HepG2 (cell line): ENCODE measurements at regions not wholly inside any gene's neighbourhood (a gene's known extent, or its start where the extent isn't known, plus 50 kb on each side); places are given as distances from the start of the nearest gene placed in this dataset.

Source experiments
- ATF2 ChIP-seq: sonication (generic); formaldehyde crosslinking; IDR thresholded peaks from 2 replicates; pipeline ENCODE4 v1.4.0; 2020; ENCODE audit warnings: missing genetic modification reagents
- BORCS8-MEF2B ChIP-seq: sonication (generic); formaldehyde crosslinking; IDR thresholded peaks from 2 replicates; pipeline ENCODE4 v1.8.0; 2022; ENCODE audit warnings: mild to moderate bottlenecking, missing genetic modification reagents
- BRF2 ChIP-seq: sonication (generic); formaldehyde crosslinking; IDR thresholded peaks from 2 replicates; pipeline ENCODE4 v1.8.1; 2022; ENCODE audit warnings: mild to moderate bottlenecking, missing genetic modification reagents
- CREM ChIP-seq, 2 experiments: sonication (generic) in 1 of 2; formaldehyde crosslinking in 1 of 2; IDR thresholded peaks; 2 replicates each; pipeline versions ENCODE4 v1.4.0 to v1.6.1; 2016 to 2020; ENCODE audit warnings: antibody characterized with exemption in 1 of 2, mild to moderate bottlenecking in 1 of 2, missing genetic modification reagents in 1 of 2
- ELF1 ChIP-seq: sonication (generic); formaldehyde crosslinking; IDR thresholded peaks from 2 replicates; pipeline ENCODE4 v1.4.0; 2020; ENCODE audit warnings: missing genetic modification reagents
- FOXJ3 ChIP-seq: sonication (generic); formaldehyde crosslinking; IDR thresholded peaks from 2 replicates; pipeline ENCODE4 v1.4.0; 2020; ENCODE audit warnings: missing genetic modification reagents, mild to moderate bottlenecking, borderline replicate concordance
- FOXK2 ChIP-seq: fragments of 450-650 bp; IDR thresholded peaks from 2 replicates; pipeline ENCODE4 v1.6.1; 2016
- HDAC2 ChIP-seq: sonication (generic); formaldehyde crosslinking; IDR thresholded peaks from 2 replicates; pipeline ENCODE4 v1.4.0; 2020; ENCODE audit warnings: missing genetic modification reagents
- HOMEZ ChIP-seq: IDR thresholded peaks from 2 replicates; pipeline ENCODE4 v1.6.1; 2016; ENCODE audit warnings: low read depth
- JARID2 ChIP-seq: sonication (generic); formaldehyde crosslinking; IDR thresholded peaks from 2 replicates; pipeline ENCODE4 v1.8.1; 2023; ENCODE audit warnings: missing genetic modification reagents, inconsistent platforms; ENCODE audit not compliant: insufficient replicate concordance
- KDM4B ChIP-seq: sonication (generic); formaldehyde crosslinking; IDR thresholded peaks from 2 replicates; pipeline ENCODE4 v1.4.0; 2020; ENCODE audit warnings: missing genetic modification reagents
- KLF16 ChIP-seq, 2 experiments: sonication (generic) in 1 of 2; formaldehyde crosslinking in 1 of 2; IDR thresholded peaks; 2 replicates each; pipeline versions ENCODE4 v1.6.1 to v1.8.0; 2016 to 2023; ENCODE audit warnings: missing genetic modification reagents in 2 of 2, missing compliant biosample characterization in 1 of 2
- KLF9 ChIP-seq: IDR thresholded peaks from 2 replicates; pipeline ENCODE4 v1.6.1; 2016; ENCODE audit warnings: low read depth
- MYPOP ChIP-seq: sonication (generic); formaldehyde crosslinking; IDR thresholded peaks from 2 replicates; pipeline ENCODE4 v1.8.1; 2023; ENCODE audit warnings: mild to moderate bottlenecking, moderate library complexity, missing genetic modification reagents
- PRDM15 ChIP-seq: sonication (generic); formaldehyde crosslinking; IDR thresholded peaks from 2 replicates; pipeline ENCODE4 v1.4.0; 2020; ENCODE audit warnings: missing genetic modification reagents
- SAP130 ChIP-seq: IDR thresholded peaks from 2 replicates; pipeline ENCODE4 v1.6.1; 2016; ENCODE audit warnings: low read depth
- SMAD9 ChIP-seq: sonication (generic); formaldehyde crosslinking; IDR thresholded peaks from 2 replicates; pipeline ENCODE4 v1.5.1; 2020; ENCODE audit warnings: mild to moderate bottlenecking, missing genetic modification reagents
- SSRP1 ChIP-seq: IDR thresholded peaks from 2 replicates; pipeline ENCODE4 v1.6.1; 2016; ENCODE audit warnings: control low read depth
- STAG1 ChIP-seq: sonication (generic); formaldehyde crosslinking; IDR thresholded peaks from 2 replicates; pipeline ENCODE4 v1.4.0; 2020; ENCODE audit warnings: missing genetic modification reagents
- ZFP1 ChIP-seq: IDR thresholded peaks from 2 replicates; pipeline ENCODE4 v1.6.1; 2016
- ZNF335 ChIP-seq: sonication (generic); formaldehyde crosslinking; IDR thresholded peaks from 2 replicates; pipeline ENCODE4 v1.4.0; 2020; ENCODE audit warnings: missing genetic modification reagents
- ZNF556 ChIP-seq: sonication (generic); formaldehyde crosslinking; IDR thresholded peaks from 2 replicates; pipeline ENCODE4 v1.4.0; 2020; ENCODE audit warnings: mild to moderate bottlenecking, missing genetic modification reagents, borderline replicate concordance

GRCh38 chr6:154675602-154676088, 57.6 kb upstream of the SCAF8 start (continued):
- TF ChIP-seq SAP130 (peak; percentile 71), KDM4B (CRISPR knock-in tag) (peak; percentile 80; the same call in 1 of the 2 replicates), ZFP1 (CRISPR knock-in tag) (0 out of 2 replicates have a peak, but pooled peaks have one; percentile 55), KLF16 (CRISPR knock-in tag; IDR thresholded peaks at IDR 0.05) (peak in 1 of 2 experiments; percentile 94; a peak in 2 of 4 replicates), HOMEZ (CRISPR knock-in tag) (peak; percentile 63; the same call in 1 of the 2 replicates), ZNF556 (CRISPR knock-in tag) (peak; percentile 53; the same call in 1 of the 2 replicates), ATF2 (CRISPR knock-in tag) (peak; percentile 78), FOXJ3 (no peak), SSRP1 (CRISPR knock-in tag) (0 out of 2 replicates have a peak, but pooled peaks have one; percentile 70), HDAC2 (CRISPR knock-in tag) (peak; percentile 56), CREM (IDR thresholded peaks at IDR 0.05) (no peak), CREM (CRISPR knock-in tag; IDR thresholded peaks at IDR 0.05) (no peak), FOXK2 (no peak), STAG1 (CRISPR knock-in tag) (peak; percentile 99), BORCS8-MEF2B (no peak), JARID2 (peak; percentile 94), ELF1 (CRISPR knock-in tag) (no peak), ZNF335 (CRISPR knock-in tag) (peak; percentile 76), BRF2 (CRISPR knock-in tag) (no peak), KLF9 (CRISPR knock-in tag) (peak; percentile 55; the same call in 1 of the 2 replicates), MYPOP (CRISPR knock-in tag) (0 out of 2 replicates have a peak, but pooled peaks have one; percentile 34), SMAD9 (CRISPR knock-in tag) (no peak), PRDM15 (no peak)
